GM19395 (cell line): ENCODE measurements at regions not wholly inside any gene's neighbourhood (a gene's known extent, or its start where the extent isn't known, plus 50 kb on each side); places are given as distances from the start of the nearest gene placed in this dataset.

Experiments used
- ATAC-seq: cut with Tn5 transposase; IDR thresholded peaks from one replicate; pipeline ENCODE4 v1.9.1; 2021; ENCODE audit warnings: mild to moderate bottlenecking, moderate library complexity; ENCODE audit not compliant: unreplicated experiment

DNA sequence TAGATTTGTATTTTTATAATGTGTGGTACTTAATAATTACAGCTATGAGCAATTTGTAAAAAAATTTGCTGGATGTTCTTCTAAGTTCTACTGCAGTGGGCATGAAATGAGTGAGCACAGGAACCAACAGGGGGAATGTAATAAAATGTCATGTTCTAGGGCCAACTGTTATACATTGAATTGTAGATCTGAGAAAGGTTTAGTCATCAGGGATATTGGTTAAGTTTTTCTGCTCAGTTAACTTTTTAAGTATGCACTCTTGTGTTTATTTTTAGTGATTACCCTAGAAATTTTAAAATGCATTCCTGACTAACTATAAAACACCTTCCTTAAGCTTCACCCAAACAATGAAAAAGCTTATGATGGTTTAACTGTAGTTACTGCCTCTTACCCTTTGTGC, 101.8 kb downstream of the CAND1 start:
- no peak for ATAC-seq

DNA sequence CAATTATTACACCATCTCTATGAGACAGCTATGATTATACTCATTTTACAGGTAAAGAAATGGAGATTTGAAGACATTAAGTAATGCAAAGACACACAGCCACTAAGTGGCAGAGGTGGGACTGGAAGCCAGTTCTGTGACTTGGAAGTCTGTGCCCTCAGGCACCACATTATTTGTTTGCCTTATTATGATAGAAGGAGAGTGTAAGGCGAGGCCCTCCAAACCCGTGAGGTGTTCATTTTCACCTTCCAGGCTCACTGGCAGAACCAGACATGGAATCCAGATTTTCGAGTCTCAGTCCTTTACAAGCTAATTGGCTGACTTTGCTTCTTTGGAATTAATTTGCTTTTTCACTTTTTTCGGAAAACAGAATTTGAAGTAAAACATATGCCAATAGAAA, 107.9 kb downstream of the CAND1 start:
- ATAC-seq: no peak

DNA sequence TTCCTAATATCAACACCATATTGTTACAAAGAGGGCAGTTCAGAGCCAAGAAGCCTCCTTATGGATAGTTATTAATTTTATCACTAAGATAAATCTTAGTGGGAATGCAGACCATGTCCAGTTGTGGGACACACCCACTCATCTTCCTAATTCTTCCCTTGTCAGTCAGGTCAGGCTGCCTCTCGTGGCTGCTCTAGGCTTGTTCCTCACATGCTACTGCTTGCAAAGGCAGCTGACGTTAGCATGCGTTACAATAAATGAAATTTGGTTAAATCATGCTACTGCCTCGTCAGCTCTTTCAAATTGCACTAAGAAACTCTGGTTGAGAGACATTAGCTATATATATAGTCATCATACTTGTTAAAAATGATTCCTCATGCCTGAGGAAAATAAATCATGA, 108.4 kb downstream of the CAND1 start:
- no peak for ATAC-seq

DNA sequence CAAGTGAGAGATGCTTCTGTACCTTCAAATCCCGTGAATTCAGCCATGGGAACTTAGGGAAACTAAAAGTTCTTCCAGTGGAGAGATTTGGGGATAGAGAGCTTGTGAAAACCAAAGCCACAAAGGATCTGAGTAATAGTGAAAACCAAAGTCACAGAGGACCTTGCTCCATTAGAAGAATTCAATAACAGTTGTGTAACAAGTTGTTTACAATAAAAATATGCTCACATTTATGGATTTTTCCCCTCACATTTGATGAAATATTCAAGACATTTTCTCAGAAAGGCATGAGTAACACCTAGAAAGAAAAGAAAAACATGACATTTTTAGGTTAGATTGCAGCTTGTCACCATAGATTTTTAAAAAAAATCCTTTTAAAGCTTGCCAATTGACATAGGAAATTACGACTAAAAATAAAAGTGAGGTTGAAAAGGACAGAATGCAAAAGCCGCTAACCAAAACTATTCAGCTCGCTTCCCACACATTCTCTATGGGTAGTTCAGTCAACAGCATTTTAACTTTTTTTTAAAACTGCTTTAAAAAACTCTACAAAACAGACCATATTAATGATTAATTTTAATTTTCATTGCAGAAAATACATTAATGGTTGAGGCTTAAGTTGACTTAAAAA, 113.2 kb downstream of the CAND1 start:
- ATAC-seq: no peak

DNA sequence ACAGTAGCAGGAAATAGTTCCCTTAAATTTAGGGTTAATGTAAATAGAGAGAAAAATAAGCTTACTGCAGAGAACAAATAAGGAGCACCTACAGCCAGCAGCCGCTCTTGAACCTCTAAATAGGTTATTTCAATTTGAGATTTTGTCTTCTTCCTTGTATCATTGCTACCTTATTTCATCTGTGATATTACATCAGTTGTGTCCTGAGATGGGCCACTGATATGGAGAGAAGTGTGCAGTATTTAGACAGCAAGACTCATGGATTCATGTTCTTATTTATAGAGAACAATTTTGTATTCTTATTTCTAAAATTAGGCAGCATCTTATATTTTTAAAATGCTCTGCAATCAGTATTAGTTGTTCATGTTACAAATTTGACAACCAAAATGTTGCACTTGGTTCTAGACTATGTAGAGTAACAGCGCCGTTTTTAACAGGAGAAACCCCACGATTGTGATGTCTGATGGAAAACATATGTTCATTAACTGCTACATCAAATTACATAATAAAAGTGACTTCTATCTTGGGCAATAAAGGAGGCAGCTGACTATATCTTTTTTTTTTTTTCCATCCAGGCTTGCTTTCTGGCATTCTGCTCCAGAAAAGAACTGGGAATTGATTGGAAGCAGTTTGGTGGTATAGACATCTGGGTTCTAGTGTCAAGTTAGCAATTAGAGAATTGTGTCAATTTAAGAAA, 117.9 kb downstream of the CAND1 start:
- no peak for ATAC-seq

DNA sequence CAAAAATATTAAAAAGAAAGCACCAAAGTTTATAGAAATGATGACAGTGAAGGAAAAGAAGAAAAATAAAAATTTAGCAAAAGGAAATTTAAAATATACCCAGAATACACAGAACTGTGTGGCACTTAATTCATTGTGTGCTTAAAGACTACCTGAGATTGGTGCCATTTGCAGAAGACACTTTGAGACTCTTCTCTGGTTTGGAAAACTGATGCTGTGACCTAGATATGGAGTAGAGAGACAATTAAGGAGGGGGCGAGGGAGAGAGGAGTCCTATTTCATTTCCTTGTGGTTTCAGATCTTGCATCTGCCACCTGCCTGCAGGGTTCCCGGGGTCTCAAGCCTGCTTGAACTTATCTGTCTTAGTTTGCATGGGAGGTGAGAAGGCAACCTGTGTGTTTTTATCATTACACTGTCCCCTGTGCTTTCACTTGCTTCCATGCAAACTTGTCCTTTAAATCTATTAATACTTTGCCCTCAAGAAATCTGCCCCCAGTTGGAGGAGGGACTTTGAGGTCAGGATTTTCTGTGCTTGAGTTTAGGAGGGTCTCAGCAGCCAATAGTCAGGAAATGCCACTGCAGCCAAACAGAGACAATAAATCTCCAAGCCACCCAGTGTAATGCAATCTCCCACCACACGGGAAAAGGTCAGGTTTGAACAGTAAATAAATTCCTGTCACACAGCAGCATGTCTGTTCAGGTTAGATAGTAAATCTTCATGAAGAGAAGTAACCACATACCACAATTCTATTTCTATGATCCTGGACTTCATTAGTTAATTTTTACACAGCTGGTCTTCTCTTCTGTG, 119.4 kb downstream of the CAND1 start:
- ATAC-seq: no peak

DNA sequence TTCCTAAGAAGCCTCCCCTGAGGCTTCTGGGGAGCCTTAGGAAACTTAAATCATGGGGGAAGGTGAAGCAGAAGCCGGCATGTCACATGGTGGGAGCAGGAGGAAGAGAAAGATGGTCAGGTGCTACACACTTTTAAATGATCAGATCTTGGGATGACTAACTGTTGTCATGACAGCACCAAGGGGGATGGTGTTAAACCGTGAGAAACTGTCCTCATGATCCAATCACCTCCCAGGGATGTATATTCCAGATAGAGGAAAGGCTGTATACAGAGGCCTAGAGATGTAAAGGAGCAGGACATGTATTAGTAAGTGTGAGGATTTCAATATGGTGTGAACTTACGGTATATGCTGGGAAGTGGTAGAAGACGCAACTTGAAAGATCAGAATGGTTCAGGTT, 121.1 kb downstream of the CAND1 start:
- no peak for ATAC-seq

DNA sequence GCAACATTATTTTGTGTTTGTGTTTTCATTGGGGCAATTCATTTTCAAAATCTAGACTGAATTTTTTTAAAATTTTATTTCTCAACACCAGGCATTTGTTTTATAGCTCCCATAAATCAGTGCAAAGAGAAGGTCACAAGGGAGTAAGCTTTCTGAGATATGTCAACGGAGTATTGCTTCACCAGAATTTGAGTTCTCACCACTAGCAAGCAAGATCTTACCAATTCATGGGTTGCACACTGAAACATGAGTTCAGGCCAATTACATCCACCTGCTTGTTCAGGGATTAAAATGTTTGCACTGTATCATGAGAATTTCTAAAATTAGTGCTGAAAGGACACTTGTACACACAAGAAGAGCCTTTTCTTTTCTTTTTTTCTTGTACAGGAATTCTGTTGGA, 121.9 kb downstream of the CAND1 start:
- ATAC-seq: no peak

DNA sequence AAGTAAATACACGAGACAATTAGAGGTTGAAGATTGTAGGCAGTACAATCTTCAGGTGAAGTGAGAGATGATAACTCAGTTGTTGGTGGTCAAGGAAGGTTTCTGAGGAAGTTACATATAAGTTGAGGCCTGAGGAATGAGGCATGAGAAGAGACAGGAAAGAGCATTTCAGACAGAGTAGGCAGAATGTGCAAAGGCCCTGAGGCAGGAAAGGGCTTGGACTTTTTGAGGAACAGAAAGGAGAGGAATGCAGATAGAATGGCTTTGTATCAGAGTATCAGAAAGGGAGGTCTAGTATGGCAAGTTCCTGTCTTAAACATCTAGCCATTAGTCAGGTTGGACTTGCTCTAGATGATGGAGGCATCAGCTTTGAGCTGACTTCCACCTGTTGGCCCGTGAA, 122.5 kb downstream of the CAND1 start:
- no peak for ATAC-seq

DNA sequence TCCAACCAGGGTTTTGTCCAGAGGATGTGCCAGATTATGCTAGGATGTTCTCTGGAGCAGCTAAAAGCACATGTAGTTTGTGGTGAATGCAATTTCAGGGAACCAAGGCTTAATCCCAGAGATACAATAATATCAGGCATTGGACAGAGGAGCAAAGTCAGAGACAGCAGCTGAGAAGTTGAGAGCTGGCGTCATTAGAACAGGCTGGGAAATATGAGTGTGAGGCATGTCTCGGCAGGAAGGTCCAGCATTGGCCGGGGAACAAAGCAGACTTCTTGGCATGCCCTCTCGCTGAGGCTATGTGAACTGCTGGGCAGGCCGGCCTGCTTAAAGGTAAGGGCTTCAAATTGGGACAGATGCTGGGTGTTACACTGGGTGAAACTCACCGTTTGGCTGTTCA, 125.4 kb downstream of the CAND1 start:
- ATAC-seq: no peak

DNA sequence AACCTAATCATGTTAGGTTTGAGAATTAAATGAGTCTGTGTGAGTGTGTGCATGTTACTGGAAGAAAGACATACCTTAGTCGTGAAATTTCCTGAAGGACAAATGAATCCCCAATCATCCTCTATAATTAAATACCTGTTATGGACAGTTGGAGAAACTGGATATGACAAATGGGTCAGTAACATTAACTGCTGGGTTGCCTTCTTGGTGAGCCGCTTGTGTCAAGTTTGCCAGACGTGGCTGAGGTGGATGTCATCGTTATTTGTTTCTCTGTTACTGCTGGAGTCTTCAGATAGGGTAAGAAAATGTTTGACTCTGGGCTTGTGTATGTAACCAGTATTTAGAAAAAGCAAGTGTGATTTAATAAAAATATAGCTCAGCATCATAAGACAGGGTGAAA, 131.6 kb downstream of the CAND1 start:
- no peak for ATAC-seq

DNA sequence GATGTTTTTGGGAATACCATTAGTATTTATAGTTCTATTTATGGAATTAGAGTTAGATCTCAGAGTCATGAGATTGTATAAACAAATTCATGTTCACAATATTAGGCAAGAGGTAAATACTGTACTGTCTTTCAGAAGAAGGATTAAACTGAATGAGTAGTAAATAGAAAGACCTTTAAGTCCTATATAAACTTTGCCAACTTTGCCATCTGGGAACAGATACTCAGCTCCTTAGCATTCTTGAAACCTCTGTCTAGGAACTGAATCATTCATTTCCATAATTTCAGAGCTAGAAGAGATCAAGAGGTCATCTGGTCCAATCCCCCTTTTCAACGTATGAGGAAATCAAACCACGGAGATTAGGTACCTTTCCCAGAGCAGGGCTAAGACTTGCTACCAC, 141.1 kb downstream of the CAND1 start:
- no peak for ATAC-seq

DNA sequence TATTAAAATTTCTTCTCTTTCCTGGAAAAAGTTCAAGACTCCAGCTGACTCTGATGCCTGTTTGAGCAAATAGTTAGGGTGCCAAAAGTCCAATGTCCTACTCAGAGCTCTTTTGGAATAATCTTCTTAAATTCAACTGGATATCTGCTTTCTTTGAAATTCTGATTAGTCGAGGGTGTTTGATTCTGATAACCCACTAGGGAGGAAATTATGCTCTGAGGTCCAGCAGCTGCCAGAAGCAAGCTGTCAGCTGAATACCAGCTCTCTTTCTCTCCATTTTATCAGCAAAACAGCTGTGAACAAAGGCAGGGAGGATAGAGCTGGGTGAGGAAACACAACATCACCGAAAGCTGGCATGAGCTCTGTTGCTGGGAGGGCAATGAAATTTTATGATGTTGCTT, 141.5 kb downstream of the CAND1 start:
- ATAC-seq: no peak

DNA sequence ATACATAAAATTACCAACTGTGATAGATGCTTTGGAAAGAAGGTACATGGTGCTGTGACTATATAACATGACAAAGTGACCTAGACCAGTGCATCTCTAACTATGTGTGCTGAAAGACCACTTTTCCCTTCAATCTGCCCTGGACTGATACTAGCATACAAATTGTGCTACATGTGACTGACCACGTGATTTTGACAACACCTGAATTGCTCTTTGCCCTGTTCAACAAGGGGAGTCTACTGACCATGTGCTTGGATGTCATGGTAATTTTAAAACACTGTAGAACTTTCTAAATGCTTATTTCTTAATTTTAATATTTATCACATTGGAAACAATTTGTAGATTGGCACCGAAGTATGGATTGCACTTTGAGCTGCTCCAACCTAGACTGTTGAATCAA, 142.4 kb downstream of the CAND1 start:
- no peak for ATAC-seq

DNA sequence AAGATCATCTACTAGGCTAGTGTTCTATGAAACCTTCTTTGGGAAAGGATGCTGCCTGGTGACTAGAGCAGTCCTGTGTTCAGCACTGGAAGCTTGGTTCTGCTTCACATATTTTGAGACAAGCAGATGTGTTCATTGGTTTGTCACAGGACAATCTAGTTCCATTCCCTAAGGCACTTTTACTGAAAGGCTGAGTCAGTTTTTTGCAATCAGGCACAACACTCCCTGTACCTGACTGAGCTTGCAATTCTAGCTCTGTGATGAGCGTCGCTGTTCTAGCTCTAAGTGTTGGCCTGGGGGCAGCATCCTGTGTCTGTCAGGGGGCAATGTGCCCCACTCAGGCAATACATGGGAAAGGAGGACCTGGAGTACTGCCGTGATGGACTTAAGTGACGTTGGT, 144.4 kb downstream of the CAND1 start:
- no peak for ATAC-seq

DNA sequence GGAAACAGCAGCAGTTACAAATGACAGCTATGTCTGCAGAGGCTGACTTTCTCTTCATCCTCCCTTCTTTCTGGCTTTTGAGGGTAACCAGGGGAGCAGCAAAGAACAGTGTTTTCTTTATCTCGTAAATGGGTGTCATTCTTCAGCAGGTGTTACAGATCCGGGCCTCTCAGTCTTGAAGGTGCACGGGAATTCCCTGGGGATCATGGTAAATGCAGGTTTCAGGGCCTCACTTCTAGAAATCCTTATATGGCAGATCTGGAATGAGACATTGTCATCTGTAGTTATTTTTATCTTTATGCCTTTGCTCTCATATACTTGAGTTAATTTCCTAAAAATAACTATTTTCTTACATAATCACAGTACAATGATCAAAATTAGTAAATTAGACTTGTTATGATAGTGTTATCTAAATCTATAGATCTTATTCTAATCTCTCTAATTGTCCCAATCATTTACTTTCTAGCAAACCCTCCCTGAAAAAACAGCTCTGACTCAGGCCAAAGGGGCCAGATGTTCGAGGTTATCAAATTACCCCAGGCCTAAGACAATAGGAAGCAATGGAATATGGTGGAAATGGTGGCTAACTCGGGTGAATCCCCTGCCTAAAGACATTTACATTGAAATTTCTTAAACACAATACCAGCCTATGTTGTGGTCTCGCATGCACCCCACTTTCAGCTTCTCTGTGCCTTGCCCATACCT, 145.0 kb downstream of the CAND1 start:
- no peak for ATAC-seq

DNA sequence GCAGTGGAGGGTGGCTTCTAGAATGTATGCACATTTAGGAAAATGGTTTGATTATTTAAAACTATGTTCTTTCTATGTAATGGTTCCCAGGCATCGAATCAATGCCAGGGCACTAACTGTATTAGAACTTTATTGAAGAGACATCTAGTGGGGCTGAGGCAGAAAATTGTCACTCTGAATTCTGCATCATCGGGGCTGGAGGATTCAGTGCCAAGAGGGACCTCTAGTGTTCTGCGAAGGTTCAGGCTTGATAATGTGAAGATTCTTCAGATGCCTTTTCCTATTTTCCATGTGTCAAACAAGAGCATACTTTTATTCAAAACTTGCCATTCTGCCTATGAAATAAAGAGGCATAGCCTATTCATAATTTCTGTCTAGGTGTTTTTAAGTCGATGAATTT, 146.3 kb downstream of the CAND1 start:
- ATAC-seq: no peak

DNA sequence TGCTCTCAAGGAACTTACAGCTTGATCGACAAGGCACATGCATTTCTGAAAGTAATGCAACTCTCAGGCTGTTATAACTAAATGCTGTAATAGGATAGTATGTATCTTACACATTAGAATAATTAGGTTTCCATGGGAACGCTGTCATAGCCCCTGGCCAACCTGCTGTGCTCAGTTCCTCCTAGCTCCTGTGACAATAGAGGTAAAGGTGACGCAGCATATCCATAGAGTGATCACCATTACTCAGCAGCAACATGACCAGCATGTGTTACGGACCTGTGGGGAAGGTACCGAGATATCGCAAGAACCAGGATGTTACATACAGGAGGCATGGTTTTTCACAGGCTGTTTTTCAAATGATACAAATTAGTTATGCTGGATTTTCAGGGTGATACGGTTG, 150.7 kb downstream of the CAND1 start:
- ATAC-seq: no peak

DNA sequence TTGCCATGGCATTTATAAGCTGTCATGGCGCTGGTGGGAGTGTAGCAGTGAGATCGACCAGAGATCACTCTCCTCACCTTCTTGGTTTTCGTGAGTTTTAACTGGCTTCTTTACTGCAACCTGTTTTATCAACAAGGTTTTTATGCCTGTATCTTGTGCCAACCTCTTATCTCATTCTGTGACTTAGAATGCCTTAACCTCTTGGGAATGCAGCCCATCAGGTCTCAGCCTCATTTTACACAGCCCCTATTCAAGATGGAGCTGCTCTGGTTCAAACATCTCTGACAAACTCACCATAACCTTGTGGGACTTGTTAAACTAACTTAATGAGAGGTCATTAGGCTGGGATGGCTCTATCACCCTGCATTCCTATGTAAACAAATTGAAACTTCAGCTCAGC, 151.3 kb downstream of the CAND1 start:
- ATAC-seq: no peak

DNA sequence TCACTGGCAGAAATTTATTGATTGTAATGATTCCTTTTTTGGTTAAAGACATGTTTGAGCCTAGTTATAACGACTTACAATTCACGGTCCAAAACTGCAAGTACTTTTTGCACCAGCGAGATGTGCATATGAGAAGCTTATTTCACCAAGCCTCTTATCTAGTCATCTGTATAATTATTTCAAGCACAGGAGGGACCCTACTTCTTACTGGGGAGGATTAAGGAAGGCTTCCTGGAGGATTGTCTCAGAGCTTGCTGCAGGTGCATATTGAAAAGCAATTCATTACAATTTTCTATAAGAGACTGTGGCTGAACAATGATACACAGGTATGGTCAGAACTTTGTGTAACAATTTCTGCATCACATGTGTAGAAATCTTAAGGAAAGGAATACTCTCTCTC, 152.9 kb downstream of the CAND1 start:
- ATAC-seq: no peak

DNA sequence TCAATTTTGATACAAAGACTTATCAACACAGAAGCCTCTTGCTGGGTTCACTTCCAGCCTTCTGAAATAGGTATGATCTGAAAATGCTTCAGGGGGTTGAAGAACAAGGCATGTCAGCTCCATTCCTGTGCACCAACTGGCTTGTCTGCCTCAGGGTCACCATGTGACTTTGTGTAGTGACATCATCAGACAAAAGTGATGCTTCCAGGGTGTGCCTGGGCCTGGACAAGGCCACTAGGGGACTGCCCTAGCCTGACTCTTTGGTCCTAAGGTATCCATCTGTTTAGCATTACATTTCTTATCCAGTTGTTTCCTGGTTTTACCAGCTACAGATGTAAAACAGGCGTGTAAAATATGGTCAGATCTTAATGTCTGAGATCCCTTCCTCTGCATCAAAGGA, 155.6 kb downstream of the CAND1 start:
- no peak for ATAC-seq

DNA sequence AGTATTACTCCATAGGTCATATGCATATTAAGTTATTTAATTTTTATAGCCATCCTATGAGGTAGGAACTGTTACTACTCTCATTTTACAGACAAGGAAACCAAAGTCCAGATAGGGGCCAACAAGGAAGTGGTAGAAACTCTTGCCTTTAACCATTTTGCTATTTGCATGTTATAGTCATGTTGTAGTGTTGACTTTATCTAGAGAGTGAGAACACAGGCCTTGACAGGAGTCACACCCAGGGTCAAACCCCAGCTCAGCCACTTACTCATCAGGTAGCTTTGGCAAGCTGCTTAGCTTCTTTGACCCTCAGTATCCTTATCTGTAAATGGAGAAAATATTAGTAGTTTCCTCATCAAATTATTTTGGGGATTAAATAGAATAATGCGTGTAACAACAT, 156.2 kb downstream of the CAND1 start:
- no peak for ATAC-seq
